ENCODE measurements at regions not wholly inside any gene's neighbourhood (a gene's known extent, or its start where the extent isn't known, plus 50 kb on each side); places are given as distances from the start of the nearest gene placed in this dataset.

GRCh38 chr9:109602987-109603386, 104.9 kb upstream of the PTPN3 start:
- H3K4me3 ChIP-seq (ENCODE audit: low read depth, low read length), result no peak overlapping the region
- TF ChIP-seq CTCF (IDR thresholded peaks at IDR 0.05; ENCODE audit: low read depth, low read length), result no peak

- no peak for TF ChIP-seq CTCF (IDR thresholded peaks at IDR 0.05; ENCODE audit: low read depth, low read length)
- no peak overlapping the region for H3K4me3 ChIP-seq (ENCODE audit: low read depth, low read length)
Measured at GRCh38 chr9:109604131-109604530, 106.0 kb upstream of the PTPN3 start.

GRCh38 chr9:109604781-109605180, 106.7 kb upstream of the PTPN3 start:
- no peak overlapping the region for H3K4me3 ChIP-seq (ENCODE audit: low read depth, low read length)
- no peak for TF ChIP-seq CTCF (IDR thresholded peaks at IDR 0.05; ENCODE audit: low read depth, low read length)

GRCh38 chr9:109609060-109609459, 111.0 kb upstream of the PTPN3 start:
- no peak for TF ChIP-seq CTCF (IDR thresholded peaks at IDR 0.05; ENCODE audit: low read depth, low read length)
- no peak overlapping the region for H3K4me3 ChIP-seq (ENCODE audit: low read depth, low read length)

- TF ChIP-seq CTCF (IDR thresholded peaks at IDR 0.05; ENCODE audit: low read depth, low read length), result no peak
Measured at GRCh38 chr9:109616571-109617120, 118.5 kb upstream of the PTPN3 start.

GRCh38 chr9:109619310-109619709, 121.2 kb upstream of the PTPN3 start:
- H3K4me3 ChIP-seq (ENCODE audit: low read depth, low read length), result no peak overlapping the region
- no peak for TF ChIP-seq CTCF (IDR thresholded peaks at IDR 0.05; ENCODE audit: low read depth, low read length)

More at GRCh38 chr9:109616571-109617120, 118.5 kb upstream of the PTPN3 start:
- H3K4me3 ChIP-seq (ENCODE audit: low read depth, low read length), result no peak overlapping the region

DNA sequence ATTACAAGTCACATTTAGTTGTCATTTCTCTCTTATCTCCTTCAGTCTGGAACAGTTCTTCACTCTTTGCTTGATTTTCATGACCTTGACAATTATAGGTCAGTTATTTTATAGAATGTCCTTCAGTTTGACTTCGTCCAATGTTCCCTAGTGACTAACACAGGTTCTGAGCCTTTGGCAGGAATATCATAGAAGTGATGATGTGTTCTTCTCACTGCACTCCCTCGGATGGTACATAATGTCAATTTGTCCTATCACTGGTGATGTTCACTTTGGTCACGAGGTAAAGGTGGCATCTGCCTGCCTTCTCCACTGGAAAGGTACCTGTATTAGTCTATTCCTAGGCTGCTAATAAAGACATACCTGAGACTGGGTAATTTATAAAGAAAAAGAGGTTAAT, 126.0 kb upstream of the PTPN3 start:
- TF ChIP-seq CTCF (IDR thresholded peaks at IDR 0.05; ENCODE audit: low read depth, low read length), result no peak

More for the DNA sequence above, 126.0 kb upstream of the PTPN3 start:
- no peak overlapping the region for H3K4me3 ChIP-seq (ENCODE audit: low read depth, low read length)
